Stimulated activated CD8-positive, alpha-beta memory T cell treated with anti-CD3 and anti-CD28 coated beads, Interleukin-12 subunit alpha, Interleukin-12 subunit beta, amount 100 ng/mL, for 4 hours (primary cell): ENCODE measurements at regions not wholly inside any gene's neighbourhood (a gene's known extent, or its start where the extent isn't known, plus 50 kb on each side); places are given as distances from the start of the nearest gene placed in this dataset.
"Not testable (repeated sequence)": the region's sequence is repeated elsewhere in the genome, so short reads cannot be mapped to it uniquely, and the experiment has no call there.

Source experiments
- DNase-seq: peaks from one replicate; pipeline ENCODE4 v3.0.0-alpha.2; 2020; ENCODE audit warnings: low read depth

- no peak for DNase-seq
Measured at GRCh38 chr2:83251321-83251872, 1207.7 kb downstream of the SUCLG1 start.

DNA sequence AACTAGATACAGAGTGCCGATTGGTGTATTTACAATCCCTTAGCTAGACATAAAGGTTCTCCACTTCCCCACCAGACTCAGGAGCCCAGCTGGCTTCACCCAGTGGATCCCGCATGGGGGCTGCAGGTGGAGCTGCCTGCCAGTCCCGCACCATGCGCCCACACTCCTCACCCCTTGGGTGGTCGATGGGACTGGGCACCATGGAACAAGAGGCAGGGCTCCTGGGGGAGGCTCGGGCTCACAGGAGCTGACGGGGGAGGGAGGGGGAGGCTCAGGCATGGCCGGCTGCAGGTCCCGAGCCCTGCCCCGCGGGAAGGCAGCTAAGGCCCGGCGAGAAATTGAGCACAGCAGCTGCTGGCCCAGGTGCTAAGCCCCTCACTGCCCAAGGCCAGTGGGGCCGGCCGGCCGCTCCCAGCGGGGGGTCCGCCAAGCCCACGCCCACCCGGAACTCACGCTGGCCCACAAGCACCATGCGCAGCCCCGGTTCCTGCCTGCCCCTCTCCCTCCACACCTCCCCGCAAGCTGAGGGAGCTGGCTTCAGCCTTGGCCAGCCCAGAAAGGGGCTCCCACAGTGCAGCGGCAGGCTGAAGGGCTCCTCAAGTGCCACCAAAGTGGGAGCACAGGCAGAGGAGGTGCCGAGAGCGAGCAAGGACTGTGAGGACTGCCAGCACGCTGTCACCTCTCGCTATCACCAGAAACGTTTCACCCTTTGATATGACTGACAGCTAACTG is 1213.1 kb downstream of the SUCLG1 start:
- not testable (repeated sequence) for DNase-seq

DNA sequence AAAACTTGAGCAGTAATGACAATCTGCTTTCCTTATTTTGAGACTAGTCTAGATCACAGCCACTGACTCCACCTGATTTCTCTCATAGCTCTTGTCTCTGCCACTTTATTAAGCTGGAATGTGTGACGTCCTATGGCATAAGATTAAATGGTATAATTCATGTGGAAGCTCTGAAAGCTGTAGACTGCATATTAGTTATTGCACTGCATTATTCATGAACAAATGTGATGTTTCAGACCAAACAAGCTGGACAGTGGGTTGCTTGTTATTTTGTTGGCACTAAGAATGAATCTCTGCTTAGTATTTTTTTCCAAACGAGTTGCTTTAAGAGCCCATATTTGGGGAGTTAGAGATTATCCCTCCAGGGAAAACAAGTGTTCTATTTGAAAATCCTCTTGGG is 1218.5 kb downstream of the SUCLG1 start:
- DNase-seq = no peak

DNA sequence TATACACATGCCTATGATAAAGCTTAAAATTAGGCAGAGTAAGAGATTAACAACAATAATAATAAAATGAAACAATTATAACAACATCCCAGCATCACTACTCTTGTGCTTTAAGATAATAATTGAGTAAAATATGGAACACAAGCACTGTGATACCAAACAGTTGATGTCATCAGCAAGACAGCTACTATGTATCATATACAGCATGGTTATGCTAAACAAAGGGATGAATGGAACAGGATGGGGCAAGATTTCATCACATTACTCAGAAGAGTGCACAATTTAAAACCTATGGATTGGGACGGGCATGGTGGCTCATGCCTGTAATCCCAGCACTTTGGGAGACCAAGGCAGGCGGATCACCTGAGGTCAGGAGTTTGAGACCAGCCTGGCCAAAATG is 1221.0 kb downstream of the SUCLG1 start:
- DNase-seq = no peak

DNA sequence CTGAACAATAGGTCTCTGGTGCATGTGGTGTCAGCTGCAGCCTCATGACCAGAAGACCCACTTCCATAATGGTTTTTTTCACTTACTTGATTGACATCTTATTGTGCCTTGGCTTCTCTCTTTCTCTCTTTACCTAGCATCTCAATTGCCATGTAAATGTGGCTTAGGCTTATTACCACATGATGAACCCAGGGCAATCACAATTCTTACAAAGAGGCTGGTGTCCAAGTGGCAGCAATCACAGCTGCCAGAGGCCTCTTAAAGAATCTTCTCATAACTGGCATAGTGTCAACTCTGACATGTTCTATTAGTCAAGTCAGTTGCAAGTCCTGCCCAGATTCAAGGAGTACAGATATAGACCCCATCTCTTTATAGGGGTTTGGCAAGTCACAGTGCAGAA is 1224.8 kb downstream of the SUCLG1 start:
- no peak for DNase-seq

- DNase-seq = no peak
Measured at GRCh38 chr2:83233781-83234180, 1225.3 kb downstream of the SUCLG1 start.

DNA sequence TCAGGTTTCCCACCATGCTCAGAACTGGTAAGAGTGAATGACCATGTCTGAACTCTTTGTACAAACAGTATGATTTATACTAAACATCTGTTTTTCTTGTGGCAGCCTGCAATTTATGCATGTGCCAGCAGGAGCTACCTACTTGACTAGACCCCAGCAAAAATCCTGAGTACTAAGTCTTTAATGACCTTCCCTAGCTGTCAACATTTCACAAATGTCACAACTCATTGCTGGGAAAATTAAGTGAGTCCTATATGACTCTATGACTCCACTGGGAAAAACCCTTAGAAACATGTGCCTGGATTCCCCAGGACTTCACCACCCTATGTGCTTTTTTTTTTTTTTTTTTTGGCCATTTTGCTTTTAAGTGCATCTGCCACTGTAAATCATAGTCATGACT is 1225.8 kb downstream of the SUCLG1 start:
- DNase-seq = no peak

- DNase-seq = no peak
Measured at GRCh38 chr2:83229443-83229842, 1229.6 kb downstream of the SUCLG1 start.

- no peak for DNase-seq
Measured at GRCh38 chr2:83224591-83225200, 1234.4 kb downstream of the SUCLG1 start.

GRCh38 chr2:83221258-83221657 is 1237.8 kb downstream of the SUCLG1 start:
- no peak for DNase-seq

DNA sequence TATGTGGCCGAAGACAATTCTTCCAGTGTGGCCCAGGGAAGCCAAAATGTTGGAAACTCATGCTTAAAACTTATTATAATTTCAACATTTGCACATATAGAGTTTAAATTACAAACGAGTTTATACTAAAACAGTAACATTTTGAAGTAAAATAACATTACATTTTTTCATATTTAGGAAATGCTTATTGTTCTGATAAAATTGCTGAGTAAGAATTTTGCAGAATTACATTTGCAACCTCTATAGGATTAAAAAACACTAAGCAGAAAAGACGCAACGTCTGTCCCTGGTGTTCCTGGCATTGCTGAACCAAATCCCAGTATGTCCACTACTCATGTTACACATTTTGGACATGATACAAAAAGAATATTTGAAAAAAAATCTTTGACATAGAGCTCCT is 1241.2 kb downstream of the SUCLG1 start:
- no peak for DNase-seq

- no peak for DNase-seq
Measured at GRCh38 chr2:83196225-83196624, 1262.9 kb downstream of the SUCLG1 start.

GRCh38 chr2:83191316-83191715 is 1267.8 kb downstream of the SUCLG1 start:
- no peak for DNase-seq

DNA sequence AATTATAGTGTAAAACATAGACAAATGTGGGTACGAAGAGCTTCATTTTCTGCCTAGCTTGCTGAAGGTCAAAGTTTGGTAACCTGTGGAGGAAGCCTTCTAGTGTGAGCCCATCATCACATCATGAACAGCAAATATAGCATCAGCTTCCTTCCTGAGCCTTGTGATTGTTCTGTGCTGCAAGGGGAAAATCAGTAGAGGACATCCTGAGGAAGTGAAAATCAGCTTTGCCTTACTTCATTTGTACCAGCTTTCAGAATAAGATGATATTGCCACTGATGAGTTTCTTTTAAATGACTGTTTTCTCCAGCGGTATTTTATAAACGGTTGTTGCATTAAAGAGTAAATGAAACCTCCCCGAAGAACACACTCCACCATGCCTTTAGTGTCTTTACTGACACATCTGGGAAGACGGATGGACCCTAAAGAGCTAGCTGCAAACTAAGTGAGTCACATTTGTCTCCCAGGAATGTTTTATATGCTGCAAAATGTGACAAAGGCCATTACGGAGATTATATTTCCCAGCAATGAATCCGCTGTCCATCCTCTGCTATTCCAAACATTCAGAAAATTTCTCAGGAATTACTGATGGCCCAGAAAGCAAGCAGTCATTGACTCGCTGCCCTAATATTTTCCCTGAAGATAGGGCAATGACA is 1272.8 kb downstream of the SUCLG1 start:
- no peak for DNase-seq

DNA sequence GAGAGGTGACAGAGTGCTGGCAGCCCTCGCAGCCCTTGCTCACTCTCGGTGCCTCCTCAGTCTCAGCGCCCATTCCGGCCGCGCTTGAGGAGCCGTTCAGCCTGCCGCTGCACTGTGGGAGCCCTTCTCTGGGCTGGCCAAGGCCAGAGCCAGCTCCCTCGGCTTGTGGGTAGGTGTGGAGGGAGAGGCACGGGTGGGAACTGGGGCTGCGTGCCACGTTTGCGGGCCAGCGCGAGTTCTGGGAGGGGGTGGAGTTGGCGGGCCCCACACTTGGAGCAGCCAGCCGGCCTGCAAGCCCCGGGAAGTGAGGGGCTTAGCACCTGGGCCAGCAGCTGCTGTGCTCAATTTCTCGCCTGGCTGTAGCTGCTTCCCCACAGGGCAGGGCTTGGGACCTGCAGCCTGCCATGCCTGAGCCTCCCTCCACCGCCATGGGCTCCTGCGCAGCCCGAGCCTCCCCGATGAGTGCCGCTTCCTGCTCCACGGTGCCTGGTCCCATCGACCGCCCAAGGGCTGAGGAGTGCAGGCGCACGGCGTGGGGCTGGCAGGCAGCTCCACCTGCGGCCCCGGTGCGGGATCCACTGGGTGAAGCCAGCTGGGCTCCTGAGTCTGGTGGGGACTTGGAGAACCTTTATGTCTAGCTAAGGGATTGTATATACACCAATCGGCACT is 1278.1 kb downstream of the SUCLG1 start:
- DNase-seq = not testable (repeated sequence)

DNA sequence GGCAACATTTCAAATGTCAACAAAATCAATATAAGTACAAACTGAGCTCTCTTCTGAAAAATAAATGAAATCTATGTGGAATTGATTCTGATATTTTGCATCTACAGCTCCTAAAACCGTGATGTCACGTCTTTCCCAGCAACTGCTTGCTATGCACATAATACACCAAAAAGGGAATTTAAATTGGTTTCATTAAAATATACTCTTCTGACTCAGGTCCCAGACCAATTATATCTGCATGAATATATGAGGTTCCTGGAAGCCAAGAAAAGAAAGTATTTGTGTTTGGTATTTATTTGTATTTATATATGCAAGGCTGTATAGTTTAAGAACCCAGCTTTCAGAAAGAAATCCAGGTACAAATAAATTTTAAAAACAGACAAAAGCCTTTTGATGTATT is 1282.5 kb downstream of the SUCLG1 start:
- DNase-seq = no peak

GRCh38 chr2:83172841-83173240 is 1286.2 kb downstream of the SUCLG1 start:
- DNase-seq = no peak

- DNase-seq = no peak
Measured at GRCh38 chr2:83168377-83168776, 1290.7 kb downstream of the SUCLG1 start.

GRCh38 chr2:83162421-83162820 is 1296.7 kb downstream of the SUCLG1 start:
- DNase-seq = no peak

DNA sequence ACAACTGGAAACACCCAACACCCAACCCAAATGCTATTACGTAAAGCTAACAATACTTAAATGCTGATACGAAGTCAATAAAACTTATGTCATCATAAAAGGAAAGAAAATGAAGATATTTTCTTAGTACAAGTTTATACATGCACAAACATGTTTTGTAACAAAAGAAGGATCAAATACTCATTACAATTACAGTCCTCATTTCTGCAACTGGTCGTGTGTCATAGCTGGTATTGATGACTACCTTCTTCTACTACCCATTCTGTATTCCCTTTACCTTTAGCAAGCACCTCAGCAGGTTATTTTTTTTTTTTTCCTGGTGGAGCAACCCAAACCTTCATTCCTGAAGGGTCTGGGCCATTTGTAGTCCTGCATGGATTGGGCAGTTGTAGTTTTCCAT is 1298.5 kb downstream of the SUCLG1 start:
- DNase-seq = no peak

GRCh38 chr2:83155826-83156225 is 1303.3 kb downstream of the SUCLG1 start:
- DNase-seq = no peak

DNA sequence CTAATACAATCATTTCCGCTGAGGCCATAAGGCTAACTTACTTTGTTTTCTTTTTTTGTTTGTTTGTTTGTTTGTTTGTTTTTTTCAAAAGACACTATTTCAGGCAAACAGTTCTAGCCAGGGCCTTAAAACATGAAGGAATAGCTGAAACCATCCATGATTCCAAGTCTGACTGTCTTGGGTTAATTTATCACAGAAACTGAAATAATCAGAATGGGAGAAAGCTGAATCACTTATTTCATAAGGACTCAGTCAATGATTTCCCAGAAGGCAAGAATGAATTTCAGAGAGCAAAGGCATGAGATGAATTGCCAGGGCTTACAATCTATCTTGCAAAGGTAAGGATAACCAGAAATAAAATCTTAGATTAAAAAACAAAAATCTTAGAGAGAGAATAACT is 1315.1 kb downstream of the SUCLG1 start:
- DNase-seq = no peak

DNA sequence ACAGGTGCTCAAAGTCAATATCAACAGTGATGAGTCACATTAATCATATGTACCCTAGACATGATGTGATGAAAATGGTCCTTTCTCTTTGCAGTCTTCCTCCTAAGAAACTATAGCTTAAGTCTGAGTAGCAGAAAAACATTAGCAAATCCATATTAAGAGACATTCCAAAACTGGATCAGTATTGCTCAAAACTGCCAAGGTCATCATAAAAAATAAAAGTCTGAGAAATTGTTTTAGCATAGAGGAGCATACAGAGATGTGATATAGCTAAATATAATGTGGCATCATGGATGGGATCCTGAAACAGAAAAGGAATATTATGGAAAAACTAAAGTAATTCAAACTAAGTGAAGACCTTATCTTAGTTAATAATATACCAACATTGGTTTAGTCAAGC is 1316.1 kb downstream of the SUCLG1 start:
- DNase-seq = no peak
